ENCODE measurements at regions not wholly inside any gene's neighbourhood (a gene's known extent, or its start where the extent isn't known, plus 50 kb on each side); places are given as distances from the start of the nearest gene placed in this dataset.
"Not testable (repeated sequence)": the region's sequence is repeated elsewhere in the genome, so short reads cannot be mapped to it uniquely, and the experiment has no call there.

DNA sequence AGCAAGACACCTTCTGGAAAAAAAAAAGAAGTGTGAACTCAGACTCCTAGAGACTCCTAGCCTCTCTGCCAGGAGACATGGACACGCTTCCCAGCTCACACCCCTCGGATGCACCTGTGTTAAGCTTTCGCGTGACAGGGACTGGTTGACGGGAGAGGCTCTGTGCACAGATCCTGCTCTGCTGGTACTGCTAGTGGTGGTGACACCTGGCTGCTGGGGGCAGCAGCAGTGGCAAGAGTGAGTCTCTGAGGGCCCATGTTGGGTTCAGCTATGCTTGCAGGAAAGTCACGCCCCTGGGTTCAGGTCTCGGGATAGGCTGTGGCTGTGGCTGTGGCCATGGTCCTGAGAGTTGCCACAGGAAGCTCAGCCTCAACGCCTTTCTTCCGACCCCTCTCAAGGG is 81.1 kb downstream of the XRCC2 start:
- Histone ChIP-seq H3K4me1 (ENCODE audit: control insufficient read depth, insufficient read depth, low read length) (peaks cover 4% of the 10 kb centered on the region; the same call in 1 of the 2 replicates), H3K9me3 (ENCODE audit: control insufficient read depth, insufficient read depth, low read length) (no peaks in the 10 kb centered on the region), H3K27me3 (ENCODE audit: control insufficient read depth, insufficient read depth, low read length) (no peaks in the 10 kb centered on the region), H3K9ac (ENCODE audit: low read depth, low read length) (no peak overlapping the region), H3K36me3 (ENCODE audit: control insufficient read depth, insufficient read depth, low read length) (no peaks in the 10 kb centered on the region), H3K4me3 (ENCODE audit: low read depth, low read length) (no peak overlapping the region), H3K27ac (ENCODE audit: low read depth, low read length) (no peak overlapping the region)

DNA sequence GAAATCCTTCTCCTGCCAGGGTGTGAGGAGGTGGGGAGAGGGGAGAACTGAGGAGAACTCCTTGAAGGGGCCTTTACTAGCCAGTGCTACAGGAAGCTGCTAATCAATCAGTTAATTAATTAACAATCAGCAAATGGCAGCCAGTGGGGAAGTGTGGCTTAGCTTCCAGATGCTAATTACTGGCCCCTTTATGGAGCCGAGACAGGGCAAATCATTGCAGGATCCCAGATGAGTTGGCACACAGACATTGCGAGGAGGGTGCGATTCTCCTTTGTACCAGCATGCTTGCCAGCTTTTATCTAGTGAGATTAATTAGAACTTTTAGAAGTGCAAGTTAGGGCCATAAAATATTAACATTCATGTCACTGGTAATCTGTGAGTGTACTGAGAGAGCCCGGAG is 84.0 kb downstream of the XRCC2 start:
- Histone ChIP-seq H3K4me3 (ENCODE audit: low read depth, low read length) (no peak overlapping the region), H3K4me1 (ENCODE audit: control insufficient read depth, insufficient read depth, low read length) (peaks cover 4% of the 10 kb centered on the region; the same call in 1 of the 2 replicates), H3K36me3 (ENCODE audit: control insufficient read depth, insufficient read depth, low read length) (no peaks in the 10 kb centered on the region), H3K9ac (ENCODE audit: low read depth, low read length) (no peak overlapping the region), H3K9me3 (ENCODE audit: control insufficient read depth, insufficient read depth, low read length) (no peaks in the 10 kb centered on the region), H3K27ac (ENCODE audit: low read depth, low read length) (no peak overlapping the region), H3K27me3 (ENCODE audit: control insufficient read depth, insufficient read depth, low read length) (no peaks in the 10 kb centered on the region)

DNA sequence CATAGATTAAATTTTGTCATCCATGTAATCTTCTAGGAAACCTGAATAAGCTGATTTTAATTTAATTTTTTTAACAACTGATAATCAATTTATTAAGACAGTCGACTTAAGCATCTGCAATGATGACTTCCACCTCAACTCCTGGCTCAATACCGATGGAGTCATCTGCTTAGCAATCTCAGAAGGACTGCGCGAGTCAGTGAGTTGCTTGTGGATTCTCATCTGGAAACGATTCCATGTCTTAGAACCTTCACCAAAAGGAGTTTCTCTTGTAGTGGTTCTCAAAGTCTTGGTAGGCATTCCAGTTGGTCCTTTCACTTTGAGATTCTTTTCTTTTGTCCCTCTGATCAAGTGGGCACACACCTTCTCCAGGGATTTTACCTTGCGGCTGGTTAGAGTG is 85.5 kb downstream of the XRCC2 start:
- Histone ChIP-seq H3K9ac (ENCODE audit: low read depth, low read length) (no peak overlapping the region), H3K27ac (ENCODE audit: low read depth, low read length) (no peak overlapping the region), H3K9me3 (ENCODE audit: control insufficient read depth, insufficient read depth, low read length) (no peaks in the 10 kb centered on the region), H3K4me3 (ENCODE audit: low read depth, low read length) (no peak overlapping the region), H3K27me3 (ENCODE audit: control insufficient read depth, insufficient read depth, low read length) (no peaks in the 10 kb centered on the region), H3K4me1 (ENCODE audit: control insufficient read depth, insufficient read depth, low read length) (peaks cover 4% of the 10 kb centered on the region; the same call in 1 of the 2 replicates), H3K36me3 (ENCODE audit: control insufficient read depth, insufficient read depth, low read length) (no peaks in the 10 kb centered on the region)

DNA sequence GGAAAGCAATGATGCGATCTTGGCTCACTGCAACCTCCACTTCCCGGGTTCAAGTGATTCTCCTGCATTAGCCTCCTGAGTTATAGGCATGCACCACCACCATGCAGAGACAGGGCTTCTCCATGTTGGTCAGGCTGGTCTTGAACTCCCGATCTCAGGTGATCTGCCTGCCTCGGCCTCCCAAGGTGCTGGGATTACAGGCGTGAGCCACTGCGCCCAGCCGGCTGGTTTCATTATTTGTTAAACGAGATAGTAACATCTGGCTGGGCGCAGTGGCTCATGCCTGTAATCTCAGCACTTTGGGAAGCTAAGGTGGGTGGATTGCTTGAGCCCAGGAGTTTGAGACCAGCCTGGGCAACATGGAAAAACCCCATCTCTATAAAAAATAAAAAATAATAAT is 86.1 kb downstream of the XRCC2 start:
- H3K9ac ChIP-seq (ENCODE audit: low read depth, low read length); H3K27ac ChIP-seq (ENCODE audit: low read depth, low read length); H3K36me3 ChIP-seq (ENCODE audit: control insufficient read depth, insufficient read depth, low read length); H3K9me3 ChIP-seq (ENCODE audit: control insufficient read depth, insufficient read depth, low read length); H3K4me1 ChIP-seq (ENCODE audit: control insufficient read depth, insufficient read depth, low read length); H3K4me3 ChIP-seq (ENCODE audit: low read depth, low read length); H3K27me3 ChIP-seq (ENCODE audit: control insufficient read depth, insufficient read depth, low read length): not testable (repeated sequence)

DNA sequence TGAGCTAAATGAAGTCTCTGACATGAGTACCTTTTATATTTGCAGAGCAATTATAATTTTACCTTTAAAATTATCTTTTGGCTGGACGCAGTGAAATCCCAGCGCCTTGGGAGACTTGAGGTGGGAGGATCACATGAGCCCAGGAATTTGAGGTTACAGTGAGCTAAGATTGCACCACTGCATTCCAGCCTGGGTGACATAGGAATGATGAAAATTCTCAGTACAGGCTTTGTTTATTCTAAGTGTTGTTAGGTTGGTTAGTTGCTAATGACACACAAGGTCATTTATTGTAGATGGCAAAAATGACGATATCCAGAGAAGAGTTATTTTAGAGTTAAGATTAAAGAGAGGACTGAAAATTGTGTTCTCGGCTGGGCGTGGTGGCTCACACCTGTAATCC is 87.6 kb downstream of the XRCC2 start:
- Histone ChIP-seq H3K4me3 (ENCODE audit: low read depth, low read length) (no peak overlapping the region), H3K4me1 (ENCODE audit: control insufficient read depth, insufficient read depth, low read length) (peaks cover 4% of the 10 kb centered on the region; the same call in 1 of the 2 replicates), H3K36me3 (ENCODE audit: control insufficient read depth, insufficient read depth, low read length) (no peaks in the 10 kb centered on the region), H3K27ac (ENCODE audit: low read depth, low read length) (no peak overlapping the region), H3K27me3 (ENCODE audit: control insufficient read depth, insufficient read depth, low read length) (no peaks in the 10 kb centered on the region), H3K9me3 (ENCODE audit: control insufficient read depth, insufficient read depth, low read length) (no peaks in the 10 kb centered on the region), H3K9ac (ENCODE audit: low read depth, low read length) (no peak overlapping the region)

DNA sequence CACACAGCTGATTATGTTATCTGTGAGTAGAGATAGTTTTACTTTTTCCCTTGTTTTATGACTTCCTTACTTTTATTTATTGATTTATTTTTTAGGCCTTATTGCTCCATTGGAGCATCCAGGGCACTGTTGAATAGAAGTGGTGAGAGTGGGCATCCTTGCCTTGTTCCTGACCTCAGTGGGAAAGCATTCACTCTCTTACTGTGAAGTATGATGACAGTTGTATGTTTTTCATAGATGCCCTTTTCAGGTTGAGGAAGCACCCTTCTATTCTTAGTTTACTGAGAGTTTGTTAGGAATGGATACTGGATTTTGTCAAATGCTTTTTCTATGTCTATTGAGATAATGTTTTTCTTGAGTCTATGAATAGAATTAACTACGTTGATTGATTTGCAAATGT is 88.6 kb downstream of the XRCC2 start:
- Histone ChIP-seq H3K4me1 (ENCODE audit: control insufficient read depth, insufficient read depth, low read length) (peaks cover 4% of the 10 kb centered on the region; the same call in 1 of the 2 replicates), H3K27ac (ENCODE audit: low read depth, low read length) (no peak overlapping the region), H3K36me3 (ENCODE audit: control insufficient read depth, insufficient read depth, low read length) (no peaks in the 10 kb centered on the region), H3K9ac (ENCODE audit: low read depth, low read length) (no peak overlapping the region), H3K4me3 (ENCODE audit: low read depth, low read length) (no peak overlapping the region), H3K27me3 (ENCODE audit: control insufficient read depth, insufficient read depth, low read length) (no peaks in the 10 kb centered on the region), H3K9me3 (ENCODE audit: control insufficient read depth, insufficient read depth, low read length) (no peaks in the 10 kb centered on the region)

DNA sequence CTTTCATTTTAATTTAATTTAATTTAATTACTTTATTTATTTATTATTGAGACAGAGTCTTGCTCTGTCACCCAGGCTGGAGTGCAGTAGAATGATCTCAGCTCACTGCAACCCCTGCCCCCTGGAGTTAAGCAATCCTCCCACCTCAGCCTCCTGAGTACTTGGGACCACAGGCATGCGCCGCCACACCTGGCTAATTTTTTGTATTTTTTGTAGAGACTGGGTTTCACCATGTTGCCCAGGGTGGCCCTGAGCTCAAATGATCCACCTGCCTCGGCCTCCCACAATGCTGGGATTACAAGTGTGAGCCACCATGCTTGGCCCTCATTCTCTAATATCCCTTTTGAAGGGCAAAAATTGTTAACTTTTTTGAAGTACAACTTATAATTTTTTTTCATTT is 92.9 kb downstream of the XRCC2 start:
- no peaks in the 10 kb centered on the region for H3K9me3 ChIP-seq (ENCODE audit: control insufficient read depth, insufficient read depth, low read length)
- H3K4me3 ChIP-seq (ENCODE audit: low read depth, low read length): no peak overlapping the region
- H3K4me1 ChIP-seq (ENCODE audit: control insufficient read depth, insufficient read depth, low read length): no peaks in the 10 kb centered on the region
- no peaks in the 10 kb centered on the region for H3K36me3 ChIP-seq (ENCODE audit: control insufficient read depth, insufficient read depth, low read length)
- H3K27me3 ChIP-seq (ENCODE audit: control insufficient read depth, insufficient read depth, low read length): no peaks in the 10 kb centered on the region
- H3K9ac ChIP-seq (ENCODE audit: low read depth, low read length): no peak overlapping the region
- H3K27ac ChIP-seq (ENCODE audit: low read depth, low read length): no peak overlapping the region

DNA sequence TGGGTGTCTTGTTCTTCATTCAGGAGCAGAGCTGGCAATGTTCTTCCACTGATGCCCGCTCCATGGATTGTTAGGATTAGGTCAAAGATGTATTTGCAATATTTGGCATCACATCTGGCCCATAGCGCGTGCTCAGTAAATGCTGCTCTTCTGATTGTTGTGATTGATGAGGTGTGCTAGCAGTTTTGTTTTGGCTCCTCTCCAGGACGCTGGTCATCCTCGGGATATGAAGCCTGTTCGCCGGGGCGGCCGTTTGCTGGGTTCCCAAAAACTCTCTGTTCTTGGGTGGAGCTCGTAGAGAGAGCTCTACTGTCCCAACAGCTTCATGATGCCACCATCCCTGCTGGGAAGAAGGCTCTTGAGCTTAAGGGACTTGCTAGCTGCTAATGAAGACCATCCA is 96.9 kb downstream of the XRCC2 start:
- Histone ChIP-seq H3K36me3 (ENCODE audit: control insufficient read depth, insufficient read depth, low read length) (no peaks in the 10 kb centered on the region), H3K9me3 (ENCODE audit: control insufficient read depth, insufficient read depth, low read length) (no peaks in the 10 kb centered on the region), H3K9ac (ENCODE audit: low read depth, low read length) (no peak overlapping the region), H3K27ac (ENCODE audit: low read depth, low read length) (no peak overlapping the region), H3K27me3 (ENCODE audit: control insufficient read depth, insufficient read depth, low read length) (no peaks in the 10 kb centered on the region), H3K4me1 (ENCODE audit: control insufficient read depth, insufficient read depth, low read length) (no peaks in the 10 kb centered on the region), H3K4me3 (ENCODE audit: low read depth, low read length) (no peak overlapping the region)

DNA sequence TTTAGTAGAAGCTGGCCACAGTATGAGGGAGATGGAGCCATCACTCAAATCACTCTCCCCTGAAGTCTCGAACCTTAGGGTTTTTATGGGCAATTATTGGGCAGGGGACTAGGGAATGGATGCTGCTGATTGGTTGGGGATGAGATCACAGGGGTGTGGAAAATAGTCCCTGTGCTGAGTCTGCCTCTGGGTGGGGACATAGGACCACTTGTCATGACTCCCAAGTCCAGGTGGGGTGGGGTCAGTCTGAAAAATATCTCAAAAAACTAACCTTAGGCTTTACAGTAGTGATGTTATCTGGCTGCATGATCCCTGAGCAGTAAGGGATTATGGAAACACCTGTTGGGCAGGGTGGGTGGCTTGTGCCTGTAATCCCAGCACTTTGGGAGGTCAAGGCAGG is 98.6 kb downstream of the XRCC2 start:
- Histone ChIP-seq H3K27me3 (ENCODE audit: control insufficient read depth, insufficient read depth, low read length) (no peaks in the 10 kb centered on the region), H3K4me1 (ENCODE audit: control insufficient read depth, insufficient read depth, low read length) (no peaks in the 10 kb centered on the region), H3K4me3 (ENCODE audit: low read depth, low read length) (no peak overlapping the region)

DNA sequence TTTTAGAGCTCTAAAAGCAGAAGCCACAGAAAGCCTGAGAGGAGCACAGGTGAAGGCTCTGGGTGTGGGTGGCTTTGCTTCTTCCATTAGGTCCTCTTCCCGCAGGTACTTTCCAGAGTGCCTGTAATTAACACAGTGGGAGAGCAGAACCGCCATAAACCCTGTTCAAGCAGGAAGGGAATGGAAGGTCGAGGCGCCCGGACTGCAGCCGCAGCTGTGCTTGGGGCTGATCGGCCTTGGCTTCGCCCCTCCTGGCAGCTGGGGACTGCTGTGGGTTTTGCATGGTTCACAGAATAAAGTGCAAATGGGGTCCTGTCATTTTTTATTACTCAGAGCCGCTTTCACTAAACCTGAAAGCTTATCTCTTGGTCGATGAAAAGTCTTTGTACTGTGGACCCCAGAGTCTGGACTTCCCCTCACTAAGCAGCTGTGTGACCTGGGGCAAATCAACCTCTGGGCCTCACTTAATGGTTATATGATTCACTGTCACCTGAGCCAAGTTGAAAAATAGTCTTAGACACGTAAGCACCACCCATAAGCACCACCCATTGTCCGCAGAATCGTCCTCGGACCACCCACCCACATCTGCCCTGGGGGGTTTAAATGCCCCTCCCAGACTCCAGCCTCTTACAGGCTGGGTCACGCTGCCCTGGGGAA is 100.9 kb downstream of the XRCC2 start:
- no peaks in the 10 kb centered on the region for H3K4me1 ChIP-seq (ENCODE audit: control insufficient read depth, insufficient read depth, low read length)
- H3K27me3 ChIP-seq (ENCODE audit: control insufficient read depth, insufficient read depth, low read length): no peaks in the 10 kb centered on the region
- H3K4me3 ChIP-seq (ENCODE audit: low read depth, low read length): no peak overlapping the region
- H3K9me3 ChIP-seq (ENCODE audit: control insufficient read depth, insufficient read depth, low read length): no peaks in the 10 kb centered on the region
- no peaks in the 10 kb centered on the region for H3K36me3 ChIP-seq (ENCODE audit: control insufficient read depth, insufficient read depth, low read length)
- no peak overlapping the region for H3K9ac ChIP-seq (ENCODE audit: low read depth, low read length)
- H3K27ac ChIP-seq (ENCODE audit: low read depth, low read length): no peak overlapping the region

More for the DNA sequence above, 98.6 kb downstream of the XRCC2 start:
- Histone ChIP-seq H3K9ac (ENCODE audit: low read depth, low read length) (no peak overlapping the region), H3K36me3 (ENCODE audit: control insufficient read depth, insufficient read depth, low read length) (no peaks in the 10 kb centered on the region), H3K9me3 (ENCODE audit: control insufficient read depth, insufficient read depth, low read length) (no peaks in the 10 kb centered on the region), H3K27ac (ENCODE audit: low read depth, low read length) (no peak overlapping the region)

DNA sequence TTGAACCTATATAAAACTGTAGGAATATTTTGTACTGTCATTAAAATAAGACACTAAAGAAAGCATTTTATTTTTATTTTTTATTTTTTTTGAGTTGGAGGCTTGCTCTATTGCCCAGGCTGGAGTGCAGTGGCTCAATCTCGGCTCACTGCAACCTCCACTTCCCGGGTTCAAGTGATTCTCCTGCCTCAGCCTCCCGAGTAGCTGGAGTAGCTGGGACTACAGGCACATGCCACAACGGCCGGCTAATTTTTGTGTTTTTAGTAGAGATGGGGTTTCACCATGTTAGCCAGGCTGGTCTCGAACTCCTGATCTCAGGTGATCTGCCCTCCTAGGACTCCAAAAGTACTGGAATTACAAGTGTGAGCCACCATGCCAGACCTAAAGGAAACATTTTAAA is 102.8 kb downstream of the XRCC2 start:
- not testable (repeated sequence) for H3K27ac ChIP-seq (ENCODE audit: low read depth, low read length); H3K4me1 ChIP-seq (ENCODE audit: control insufficient read depth, insufficient read depth, low read length); H3K4me3 ChIP-seq (ENCODE audit: low read depth, low read length); H3K27me3 ChIP-seq (ENCODE audit: control insufficient read depth, insufficient read depth, low read length); H3K9ac ChIP-seq (ENCODE audit: low read depth, low read length); H3K36me3 ChIP-seq (ENCODE audit: control insufficient read depth, insufficient read depth, low read length); H3K9me3 ChIP-seq (ENCODE audit: control insufficient read depth, insufficient read depth, low read length)

DNA sequence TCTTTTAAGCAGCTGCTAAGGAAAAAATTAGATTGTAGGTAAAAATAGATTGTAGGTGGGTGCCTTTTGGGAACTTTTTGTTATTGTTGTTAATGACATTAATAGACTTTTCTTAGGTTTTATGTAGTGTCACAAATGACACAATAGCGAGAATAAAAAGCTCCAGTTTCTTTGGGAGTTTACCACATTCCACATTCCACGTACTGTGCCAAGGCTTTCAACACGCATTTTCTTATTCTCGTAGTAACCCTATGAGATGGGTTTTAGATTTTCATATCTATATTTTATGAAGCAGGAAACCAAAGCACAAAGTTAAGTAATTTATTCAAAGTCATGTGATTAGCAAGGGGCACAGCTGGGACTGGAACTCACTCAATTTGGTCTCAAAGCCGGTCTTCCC is 103.8 kb downstream of the XRCC2 start:
- Histone ChIP-seq H3K9me3 (ENCODE audit: control insufficient read depth, insufficient read depth, low read length) (no peaks in the 10 kb centered on the region), H3K36me3 (ENCODE audit: control insufficient read depth, insufficient read depth, low read length) (no peaks in the 10 kb centered on the region), H3K9ac (ENCODE audit: low read depth, low read length) (no peak overlapping the region), H3K27ac (ENCODE audit: low read depth, low read length) (no peak overlapping the region), H3K27me3 (ENCODE audit: control insufficient read depth, insufficient read depth, low read length) (no peaks in the 10 kb centered on the region), H3K4me1 (ENCODE audit: control insufficient read depth, insufficient read depth, low read length) (no peaks in the 10 kb centered on the region), H3K4me3 (ENCODE audit: low read depth, low read length) (no peak overlapping the region)
